IPS-15b (cell line): ENCODE measurements at regions not wholly inside any gene's neighbourhood (a gene's known extent, or its start where the extent isn't known, plus 50 kb on each side); places are given as distances from the start of the nearest gene placed in this dataset.

Experiments
- H3K27me3 ChIP-seq: one replicate; pipeline ENCODE4 v1.6.1; 2013; ENCODE audit warnings: low read length; ENCODE audit not compliant: control insufficient read depth, insufficient read depth
- H3K36me3 ChIP-seq: one replicate; pipeline ENCODE4 v1.6.1; 2013; ENCODE audit warnings: low read length; ENCODE audit not compliant: control insufficient read depth, insufficient read depth
- H3K4me1 ChIP-seq: one replicate; pipeline ENCODE4 v1.6.1; 2013; ENCODE audit warnings: mild to moderate bottlenecking, low read length; ENCODE audit not compliant: control insufficient read depth, insufficient read depth
- H3K4me3 ChIP-seq: one replicate; pipeline ENCODE4 v1.5.1; 2013; ENCODE audit warnings: low read depth, low read length
- H3K9ac ChIP-seq: one replicate; pipeline ENCODE4 v1.6.1; 2013; ENCODE audit warnings: low read depth, mild to moderate bottlenecking, low read length
- H3K9me3 ChIP-seq: one replicate; pipeline ENCODE4 v1.6.1; 2013; ENCODE audit warnings: mild to moderate bottlenecking, low read length; ENCODE audit not compliant: control insufficient read depth, insufficient read depth

GRCh38 chr5:2253040-2253975, 370.6 kb upstream of the IRX4 start:
- Histone ChIP-seq H3K4me1 (no peaks in the 10 kb centered on the region), H3K27me3 (no peaks in the 10 kb centered on the region), H3K36me3 (no peaks in the 10 kb centered on the region), H3K4me3 (no peak overlapping the region), H3K9ac (no peak overlapping the region), H3K9me3 (no peaks in the 10 kb centered on the region)

DNA sequence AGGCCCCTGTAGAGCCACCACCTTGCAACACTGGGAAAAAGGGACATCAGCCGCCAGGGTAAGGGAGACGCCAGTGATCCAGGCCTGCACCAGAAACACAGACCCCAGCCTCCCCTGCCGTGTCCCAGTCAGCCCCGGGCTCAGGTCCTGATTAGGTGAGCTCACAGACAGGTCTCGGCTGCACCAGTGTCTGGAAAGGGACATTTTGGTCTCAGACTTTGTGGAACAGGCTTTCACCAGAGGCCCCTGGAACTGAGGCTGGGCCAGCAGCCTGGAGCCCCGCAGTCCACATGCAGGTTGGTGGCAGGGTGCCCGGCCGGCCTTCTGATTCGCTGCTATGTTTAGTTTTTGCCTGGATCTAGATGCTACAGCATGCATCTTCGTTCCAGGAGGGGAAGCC, 369.0 kb upstream of the IRX4 start:
- Histone ChIP-seq H3K9ac (no peak overlapping the region), H3K27me3 (no peaks in the 10 kb centered on the region), H3K36me3 (no peaks in the 10 kb centered on the region), H3K4me1 (no peaks in the 10 kb centered on the region), H3K9me3 (no peaks in the 10 kb centered on the region), H3K4me3 (no peak overlapping the region)

GRCh38 chr5:2251298-2251697, 368.6 kb upstream of the IRX4 start:
- no peaks in the 10 kb centered on the region for H3K27me3 ChIP-seq
- H3K9me3 ChIP-seq, result no peaks in the 10 kb centered on the region
- H3K4me3 ChIP-seq, result no peak overlapping the region
- H3K36me3 ChIP-seq, result no peaks in the 10 kb centered on the region
- H3K9ac ChIP-seq, result no peak overlapping the region
- H3K4me1 ChIP-seq, result no peaks in the 10 kb centered on the region

GRCh38 chr5:2250365-2250950, 367.7 kb upstream of the IRX4 start:
- no peak overlapping the region for H3K9ac ChIP-seq
- H3K36me3 ChIP-seq, result no peaks in the 10 kb centered on the region
- no peak overlapping the region for H3K4me3 ChIP-seq
- no peaks in the 10 kb centered on the region for H3K9me3 ChIP-seq
- H3K4me1 ChIP-seq, result no peaks in the 10 kb centered on the region
- H3K27me3 ChIP-seq, result no peaks in the 10 kb centered on the region

- Histone ChIP-seq H3K9ac (no peak overlapping the region), H3K4me3 (no peak overlapping the region), H3K36me3 (no peaks in the 10 kb centered on the region), H3K27me3 (no peaks in the 10 kb centered on the region), H3K9me3 (no peaks in the 10 kb centered on the region), H3K4me1 (no peaks in the 10 kb centered on the region)
Observed at GRCh38 chr5:2249442-2249841, 366.7 kb upstream of the IRX4 start.

GRCh38 chr5:2249026-2249425, 366.3 kb upstream of the IRX4 start:
- H3K9me3 ChIP-seq, result no peaks in the 10 kb centered on the region
- no peak overlapping the region for H3K4me3 ChIP-seq
- H3K9ac ChIP-seq, result no peak overlapping the region
- no peaks in the 10 kb centered on the region for H3K4me1 ChIP-seq
- no peaks in the 10 kb centered on the region for H3K27me3 ChIP-seq
- H3K36me3 ChIP-seq, result no peaks in the 10 kb centered on the region

GRCh38 chr5:2242539-2242938, 359.8 kb upstream of the IRX4 start:
- H3K9me3 ChIP-seq, result no peaks in the 10 kb centered on the region
- H3K4me3 ChIP-seq, result no peak overlapping the region
- H3K36me3 ChIP-seq, result no peaks in the 10 kb centered on the region
- H3K27me3 ChIP-seq, result no peaks in the 10 kb centered on the region
- no peaks in the 10 kb centered on the region for H3K4me1 ChIP-seq
- no peak overlapping the region for H3K9ac ChIP-seq

GRCh38 chr5:2241842-2242241, 359.1 kb upstream of the IRX4 start:
- H3K27me3 ChIP-seq, result no peaks in the 10 kb centered on the region

DNA sequence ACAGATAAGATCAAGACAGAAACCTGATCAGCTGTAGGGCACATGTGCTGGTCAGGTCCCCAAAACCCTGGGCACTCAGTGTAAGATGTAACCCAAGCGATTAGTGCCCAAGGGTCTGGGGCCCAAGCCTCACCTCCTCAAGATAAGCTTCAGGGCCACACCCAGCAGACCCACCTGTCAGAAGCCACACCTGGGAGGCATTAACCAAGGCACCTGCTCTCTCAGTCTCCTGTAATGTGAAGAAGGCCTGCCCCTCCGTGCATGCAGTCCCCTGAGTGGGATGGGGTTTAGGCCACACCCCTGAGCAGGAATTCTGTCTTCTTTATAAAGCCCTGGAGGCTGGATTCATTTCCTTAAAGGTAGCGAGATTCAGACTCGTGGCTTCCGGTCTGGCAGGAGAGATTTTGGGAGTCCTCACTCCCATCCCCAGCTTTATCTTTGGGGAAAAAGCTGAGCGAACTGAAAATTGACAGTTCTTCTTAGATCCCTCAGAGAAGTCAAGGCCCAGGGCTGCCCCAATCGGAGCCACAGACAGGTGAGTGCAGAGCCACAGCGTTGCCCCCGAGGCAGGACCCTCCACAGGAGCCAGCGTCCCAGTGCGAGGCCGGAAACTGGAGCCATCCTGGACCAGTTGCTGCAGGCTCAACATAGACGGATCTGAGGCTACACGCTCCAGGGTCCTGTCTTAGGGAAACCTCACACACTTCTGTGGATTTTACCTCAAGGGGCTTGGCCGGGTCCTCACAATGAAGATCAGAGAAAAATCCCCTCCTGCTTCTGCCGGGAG, 357.6 kb upstream of the IRX4 start:
- no peaks in the 10 kb centered on the region for H3K4me1 ChIP-seq
- H3K36me3 ChIP-seq, result no peaks in the 10 kb centered on the region
- H3K27me3 ChIP-seq, result no peaks in the 10 kb centered on the region
- no peak overlapping the region for H3K4me3 ChIP-seq
- H3K9me3 ChIP-seq, result no peaks in the 10 kb centered on the region
- no peak overlapping the region for H3K9ac ChIP-seq

More at GRCh38 chr5:2241842-2242241, 359.1 kb upstream of the IRX4 start:
- Histone ChIP-seq H3K36me3 (no peaks in the 10 kb centered on the region), H3K4me3 (no peak overlapping the region), H3K9me3 (no peaks in the 10 kb centered on the region), H3K4me1 (no peaks in the 10 kb centered on the region), H3K9ac (no peak overlapping the region)

DNA sequence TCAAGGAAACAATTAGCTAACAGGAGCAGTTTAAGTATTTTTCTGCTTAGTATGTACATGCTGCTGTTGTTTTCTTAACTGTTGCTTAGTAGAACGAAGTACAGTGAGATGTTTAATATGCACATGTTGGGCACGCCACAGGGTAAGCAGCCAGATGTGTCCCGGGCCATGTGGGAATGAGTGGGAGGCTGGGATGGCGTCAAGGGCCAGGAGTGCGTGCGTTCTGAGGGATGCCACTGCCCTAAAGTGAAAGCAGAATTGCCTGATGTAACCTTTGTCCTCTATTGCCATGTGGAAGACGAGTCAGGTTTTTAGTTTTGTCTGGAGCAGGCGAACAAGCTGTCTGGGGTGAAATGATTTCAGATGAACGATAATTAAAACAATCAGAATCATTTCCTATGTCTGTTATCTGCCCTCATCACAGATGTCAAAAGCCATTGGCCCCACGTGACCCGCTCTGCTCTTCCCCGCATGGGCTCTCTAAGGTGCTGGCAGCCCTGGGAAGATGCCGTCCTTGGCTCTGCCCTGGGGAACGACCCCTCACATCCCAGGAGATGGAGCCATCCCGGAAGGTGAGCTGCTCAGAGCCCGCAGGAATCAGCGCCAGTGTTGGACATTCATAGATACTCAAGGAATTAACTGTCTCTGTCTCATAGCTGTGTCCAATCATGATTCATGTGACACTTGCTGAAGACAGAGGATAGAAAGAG, 356.6 kb upstream of the IRX4 start:
- Histone ChIP-seq H3K27me3 (no peaks in the 10 kb centered on the region), H3K4me1 (no peaks in the 10 kb centered on the region), H3K9ac (no peak overlapping the region)

DNA sequence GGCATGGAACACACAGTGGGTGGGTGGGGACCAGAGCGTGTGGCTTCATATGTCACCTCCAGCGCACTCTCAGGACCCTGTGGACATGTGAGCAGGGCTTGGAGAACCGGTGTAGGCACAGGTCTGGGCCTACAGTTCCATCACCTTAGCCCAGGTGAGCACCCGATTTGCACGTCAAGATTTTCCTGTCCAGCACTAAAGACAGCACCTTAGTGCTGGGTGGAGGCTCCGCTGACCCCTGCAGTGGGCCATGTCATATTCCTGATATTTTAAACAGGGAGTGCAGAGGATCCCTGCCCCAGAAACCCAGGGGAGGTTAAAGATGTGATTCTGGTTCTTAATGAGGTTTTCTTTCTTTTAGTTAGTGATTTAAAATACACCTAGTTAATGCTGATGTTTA, 356.0 kb upstream of the IRX4 start:
- Histone ChIP-seq H3K4me3 (no peak overlapping the region), H3K9ac (no peak overlapping the region), H3K9me3 (no peaks in the 10 kb centered on the region), H3K4me1 (no peaks in the 10 kb centered on the region), H3K36me3 (no peaks in the 10 kb centered on the region), H3K27me3 (no peaks in the 10 kb centered on the region)

More for the DNA sequence above, 356.6 kb upstream of the IRX4 start:
- no peaks in the 10 kb centered on the region for H3K36me3 ChIP-seq
- no peak overlapping the region for H3K4me3 ChIP-seq
- H3K9me3 ChIP-seq, result no peaks in the 10 kb centered on the region
